ENCODE measurements at regions not wholly inside any gene's neighbourhood (a gene's known extent, or its start where the extent isn't known, plus 50 kb on each side); places are given as distances from the start of the nearest gene placed in this dataset.
A peak's percentile ranks its signal among the peaks of the same experiment; 100 is the strongest.

DNA sequence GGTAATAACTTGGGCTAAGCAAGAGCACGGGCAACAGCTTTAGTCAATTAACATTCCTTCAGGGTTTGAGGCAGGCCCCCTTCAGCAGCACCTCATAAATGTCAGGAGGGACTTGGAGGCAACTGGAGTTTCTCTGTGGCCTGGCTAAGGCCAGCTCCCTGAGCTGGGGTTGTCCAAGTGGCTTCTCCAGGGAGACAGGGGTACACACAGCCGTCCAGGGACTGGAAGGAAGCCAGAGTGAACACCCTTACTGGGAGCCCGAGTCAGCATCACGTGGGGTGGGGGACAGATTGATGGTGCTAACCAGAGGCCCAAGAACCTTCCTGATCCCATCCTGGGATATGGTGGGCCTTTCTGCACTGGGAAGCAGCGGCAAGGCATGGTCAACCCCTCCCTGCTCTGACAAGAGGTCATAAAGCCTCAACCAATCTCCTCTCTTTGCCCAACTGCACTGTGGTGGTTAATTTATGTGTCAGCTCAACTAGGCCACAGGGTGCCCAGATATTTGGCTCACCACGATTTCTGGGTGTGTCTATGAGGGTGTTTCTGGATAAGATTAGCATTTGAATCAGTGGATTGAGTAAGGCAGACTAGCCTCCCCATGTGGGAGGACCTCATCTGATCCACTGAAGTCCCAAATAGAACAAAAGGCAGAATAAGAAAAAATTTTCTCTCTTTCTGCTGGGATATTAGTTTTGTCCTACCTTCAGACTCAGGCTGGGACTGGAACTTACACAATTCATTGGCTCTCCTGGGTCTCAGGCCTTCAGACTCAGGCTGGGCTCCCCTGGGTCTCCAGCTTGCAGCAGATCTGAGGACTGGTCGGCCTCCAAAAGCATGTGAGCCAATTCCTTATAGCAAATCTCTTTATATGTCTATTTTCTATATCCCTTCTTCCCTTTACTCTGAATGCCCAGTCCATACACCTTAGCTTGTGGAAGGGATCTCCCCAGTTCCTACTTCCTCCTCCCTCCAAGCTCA is 127.2 kb upstream of the LARP1 start:
- Histone ChIP-seq H3K4me3 (no peak overlapping the region), H3K9ac (ENCODE audit: insufficient read depth in 1 of 2, low read length in 2 of 2) (no peak overlapping the region), H3K4me1 (ENCODE audit: control insufficient read depth in 5 of 5, insufficient read depth in 5 of 5, low read length in 5 of 5) (peaks cover 0 to 29% (median 13%) of the 10 kb centered on the region in 5 donors), H3K27ac (ENCODE audit: low read depth in 1 of 2, low read length in 1 of 2) (peak overlapping the region in 1 of 2 donors; percentile 37), H3K36me3 (ENCODE audit: control insufficient read depth in 4 of 4, insufficient read depth in 4 of 4, low read length in 4 of 4) (no peaks in the 10 kb centered on the region), H3K9me3 (ENCODE audit: control insufficient read depth in 4 of 4, insufficient read depth in 3 of 4, low read length in 3 of 4) (no peaks in the 10 kb centered on the region), H3K27me3 (ENCODE audit: control insufficient read depth in 3 of 3, insufficient read depth in 3 of 3, low read length in 2 of 3) (no peaks in the 10 kb centered on the region)
- TF ChIP-seq, protein P1, sequence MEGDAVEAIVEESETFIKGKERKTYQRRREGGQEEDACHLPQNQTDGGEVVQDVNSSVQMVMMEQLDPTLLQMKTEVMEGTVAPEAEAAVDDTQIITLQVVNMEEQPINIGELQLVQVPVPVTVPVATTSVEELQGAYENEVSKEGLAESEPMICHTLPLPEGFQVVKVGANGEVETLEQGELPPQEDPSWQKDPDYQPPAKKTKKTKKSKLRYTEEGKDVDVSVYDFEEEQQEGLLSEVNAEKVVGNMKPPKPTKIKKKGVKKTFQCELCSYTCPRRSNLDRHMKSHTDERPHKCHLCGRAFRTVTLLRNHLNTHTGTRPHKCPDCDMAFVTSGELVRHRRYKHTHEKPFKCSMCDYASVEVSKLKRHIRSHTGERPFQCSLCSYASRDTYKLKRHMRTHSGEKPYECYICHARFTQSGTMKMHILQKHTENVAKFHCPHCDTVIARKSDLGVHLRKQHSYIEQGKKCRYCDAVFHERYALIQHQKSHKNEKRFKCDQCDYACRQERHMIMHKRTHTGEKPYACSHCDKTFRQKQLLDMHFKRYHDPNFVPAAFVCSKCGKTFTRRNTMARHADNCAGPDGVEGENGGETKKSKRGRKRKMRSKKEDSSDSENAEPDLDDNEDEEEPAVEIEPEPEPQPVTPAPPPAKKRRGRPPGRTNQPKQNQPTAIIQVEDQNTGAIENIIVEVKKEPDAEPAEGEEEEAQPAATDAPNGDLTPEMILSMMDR (IDR thresholded peaks at IDR 0.05; ENCODE audit: control extremely low read depth, extremely low read depth): no peak
- 66 to 83% methylated on average over 7 of the region's 7 CpGs for WGBS, 2 donors
- DNase-seq (peak; percentile 93 to 96 (median 96)), ATAC-seq (ENCODE audit: insufficient read depth, low FRiP score) (peak; percentile 48)

DNA sequence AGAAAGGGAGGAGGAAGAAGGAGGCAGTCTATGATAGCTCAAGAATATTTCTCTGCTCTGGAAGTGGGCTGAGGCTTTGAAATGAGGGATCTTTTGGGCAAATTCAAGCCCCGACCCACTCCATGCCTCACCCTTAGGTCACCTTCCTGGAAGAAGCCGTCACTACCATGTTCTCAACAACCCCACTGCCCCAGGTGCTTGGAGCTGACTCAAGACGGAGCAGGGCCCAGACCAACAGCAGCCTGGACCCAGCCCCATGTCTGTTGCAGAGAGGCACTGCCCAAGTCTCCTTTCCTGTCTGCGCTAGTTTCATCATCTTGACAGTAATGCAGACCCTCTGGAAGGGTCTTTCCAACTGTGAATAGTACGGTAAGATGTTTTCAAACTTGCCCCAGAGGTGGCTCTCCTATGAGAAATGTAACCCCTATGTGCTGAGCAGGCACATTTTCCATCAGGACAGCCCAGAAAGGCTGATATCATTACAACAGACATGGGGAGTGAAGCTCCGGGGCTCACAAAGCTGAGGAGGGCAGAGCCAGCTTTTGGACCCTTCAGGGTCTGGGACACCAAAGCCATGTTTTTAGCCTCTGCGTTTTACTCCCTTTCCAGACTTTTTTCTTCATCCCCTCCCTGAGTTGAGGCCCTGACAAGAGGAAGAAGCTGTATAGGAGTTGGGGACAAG is 128.2 kb upstream of the LARP1 start:
- Histone ChIP-seq H3K36me3 (ENCODE audit: control insufficient read depth in 4 of 4, insufficient read depth in 4 of 4, low read length in 4 of 4) (no peaks in the 10 kb centered on the region), H3K9ac (ENCODE audit: insufficient read depth in 1 of 2, low read length in 2 of 2) (no peak overlapping the region), H3K27me3 (ENCODE audit: control insufficient read depth in 3 of 3, insufficient read depth in 3 of 3, low read length in 2 of 3) (no peaks in the 10 kb centered on the region), H3K9me3 (ENCODE audit: control insufficient read depth in 4 of 4, insufficient read depth in 3 of 4, low read length in 3 of 4) (no peaks in the 10 kb centered on the region), H3K4me1 (ENCODE audit: control insufficient read depth in 5 of 5, insufficient read depth in 5 of 5, low read length in 5 of 5) (peaks cover 0 to 29% (median 13%) of the 10 kb centered on the region in 5 donors), H3K27ac (ENCODE audit: low read depth in 1 of 2, low read length in 1 of 2) (peak overlapping the region in 1 of 2 donors; percentile 10), H3K4me3 (no peak overlapping the region)
- peak in 1 of 3 donors; percentile 53 for DNase-seq
- no peak for ATAC-seq (ENCODE audit: insufficient read depth, low FRiP score)
- 78 to 79% methylated on average over 7 of the region's 7 CpGs for WGBS, 2 donors
- TF ChIP-seq, protein P1 (IDR thresholded peaks at IDR 0.05; ENCODE audit: control extremely low read depth, extremely low read depth): no peak

DNA sequence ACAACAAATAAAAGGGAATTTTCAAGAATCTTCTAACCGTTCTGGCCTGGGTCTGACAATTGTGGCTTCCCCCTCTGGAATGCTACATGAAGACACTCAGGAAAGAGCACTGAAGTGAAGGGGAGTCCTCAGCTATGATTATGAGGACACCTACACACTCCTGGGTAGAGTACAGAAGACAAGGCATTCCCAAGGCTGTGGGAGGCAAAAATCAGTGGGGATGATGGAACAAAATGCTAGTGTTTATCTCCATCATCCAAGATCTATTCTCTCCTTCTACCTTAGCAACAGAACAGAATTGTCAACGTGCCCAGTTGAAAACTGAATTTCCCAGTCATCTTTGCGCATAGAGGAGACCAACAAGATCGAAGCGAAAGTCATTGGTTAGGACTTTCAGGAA is 130.1 kb upstream of the LARP1 start:
- H3K9ac ChIP-seq (ENCODE audit: insufficient read depth in 1 of 2, low read length in 2 of 2): no peak overlapping the region
- 86 to 93% methylated on average over 5 of the region's 5 CpGs for WGBS, 2 donors
- no peaks in the 10 kb centered on the region for H3K36me3 ChIP-seq (ENCODE audit: control insufficient read depth in 4 of 4, insufficient read depth in 4 of 4, low read length in 4 of 4)
- H3K4me1 ChIP-seq (ENCODE audit: control insufficient read depth in 5 of 5, insufficient read depth in 5 of 5, low read length in 5 of 5): peaks cover 0 to 26% (median 13%) of the 10 kb centered on the region in 5 donors
- ATAC-seq (ENCODE audit: insufficient read depth, low FRiP score) (no peak), DNase-seq (no peak)
- TF ChIP-seq, protein P1 (IDR thresholded peaks at IDR 0.05; ENCODE audit: control extremely low read depth, extremely low read depth): no peak
- no peaks in the 10 kb centered on the region for H3K27me3 ChIP-seq (ENCODE audit: control insufficient read depth in 3 of 3, insufficient read depth in 3 of 3, low read length in 2 of 3)
- H3K27ac ChIP-seq (ENCODE audit: low read depth in 1 of 2, low read length in 1 of 2): no peak overlapping the region
- no peaks in the 10 kb centered on the region for H3K9me3 ChIP-seq (ENCODE audit: control insufficient read depth in 4 of 4, insufficient read depth in 3 of 4, low read length in 3 of 4)
- H3K4me3 ChIP-seq: no peak overlapping the region
